ENCODE measurements at regions not wholly inside any gene's neighbourhood (a gene's known extent, or its start where the extent isn't known, plus 50 kb on each side); places are given as distances from the start of the nearest gene placed in this dataset.

GRCh38 chr3:35505772-35506171 is 133.6 kb upstream of the ARPP21 start:
- 77 to 96% (median 92%) methylated on average over 2 to 3 of the region's 3 CpGs for WGBS, 5 donors
- H3K27me3 ChIP-seq (replicated peaks in 1 of 7), result no peaks in the 10 kb centered on the region
- no peaks in the 10 kb centered on the region for H3K36me3 ChIP-seq
- no peak for TF ChIP-seq POLR2A (IDR thresholded peaks at IDR 0.05)
- no peak for TF ChIP-seq CTCF (IDR thresholded peaks at IDR 0.05 in 8 of 11, conservative IDR thresholded peaks at IDR 0.05 in 3 of 11)
- H3K9me3 ChIP-seq, result peaks cover 0 to 12% (median 0%) of the 10 kb centered on the region in 8 donors
- intact Hi-C loops (cut with DNase I; ENCODE audit: low total_unique reads), result no loop called here
- DNase-seq, result no peak
- no peaks in the 10 kb centered on the region for H3K4me1 ChIP-seq
- no peak overlapping the region for H3K4me3 ChIP-seq
- no peak overlapping the region for H3K27ac ChIP-seq

GRCh38 chr3:35519936-35520335 is 119.4 kb upstream of the ARPP21 start:
- no peaks in the 10 kb centered on the region for H3K27me3 ChIP-seq (replicated peaks in 1 of 7)
- intact Hi-C loops (cut with DNase I; ENCODE audit: low total_unique reads), result no loop called here
- no peaks in the 10 kb centered on the region for H3K4me1 ChIP-seq
- H3K36me3 ChIP-seq, result no peaks in the 10 kb centered on the region
- no peak for DNase-seq
- H3K27ac ChIP-seq, result no peak overlapping the region
- H3K4me3 ChIP-seq, result no peak overlapping the region
- TF ChIP-seq POLR2AphosphoS5 (IDR thresholded peaks at IDR 0.05), result no peak
- no peak for TF ChIP-seq CTCF (IDR thresholded peaks at IDR 0.05 in 8 of 11, conservative IDR thresholded peaks at IDR 0.05 in 3 of 11)
- TF ChIP-seq POLR2A (IDR thresholded peaks at IDR 0.05), result no peak
- H3K9me3 ChIP-seq, result peaks cover 0 to 10% (median 0%) of the 10 kb centered on the region in 8 donors

- 76 to 89% (median 87%) methylated on average over 3 of the region's 3 CpGs for WGBS, 5 donors
- Histone ChIP-seq H3K36me3 (no peaks in the 10 kb centered on the region), H3K9me3 (peaks cover 0 to 10% (median 0%) of the 10 kb centered on the region in 8 donors), H3K27ac (no peak overlapping the region), H3K27me3 (replicated peaks in 1 of 7) (no peaks in the 10 kb centered on the region), H3K4me1 (no peaks in the 10 kb centered on the region), H3K4me3 (no peak overlapping the region)
- intact Hi-C loops (cut with DNase I; ENCODE audit: low total_unique reads), result no loop called here
- DNase-seq, result no peak
- TF ChIP-seq CTCF (IDR thresholded peaks at IDR 0.05 in 8 of 11, conservative IDR thresholded peaks at IDR 0.05 in 3 of 11), result no peak
- TF ChIP-seq POLR2AphosphoS5 (IDR thresholded peaks at IDR 0.05), result no peak
- TF ChIP-seq POLR2A (IDR thresholded peaks at IDR 0.05), result no peak
Observed at GRCh38 chr3:35521196-35521595, 118.1 kb upstream of the ARPP21 start.

GRCh38 chr3:35522450-35522849 is 116.9 kb upstream of the ARPP21 start:
- no peaks in the 10 kb centered on the region for H3K27me3 ChIP-seq (replicated peaks in 1 of 7)
- 57 to 66% (median 59%) methylated on average over 3 of the region's 3 CpGs for WGBS, 5 donors
- no peaks in the 10 kb centered on the region for H3K4me1 ChIP-seq
- TF ChIP-seq CTCF (IDR thresholded peaks at IDR 0.05 in 8 of 11, conservative IDR thresholded peaks at IDR 0.05 in 3 of 11) (no peak), POLR2A (IDR thresholded peaks at IDR 0.05) (no peak), POLR2AphosphoS5 (IDR thresholded peaks at IDR 0.05) (no peak)
- H3K27ac ChIP-seq, result no peak overlapping the region
- no peaks in the 10 kb centered on the region for H3K36me3 ChIP-seq
- H3K9me3 ChIP-seq, result peaks cover 0 to 6% (median 0%) of the 10 kb centered on the region in 8 donors
- DNase-seq, result no peak
- intact Hi-C loops (cut with DNase I; ENCODE audit: low total_unique reads), result no loop called here
- no peak overlapping the region for H3K4me3 ChIP-seq

Measured in spleen (tissue), 11 donors.